ENCODE measurements at regions not wholly inside any gene's neighbourhood (a gene's known extent, or its start where the extent isn't known, plus 50 kb on each side); places are given as distances from the start of the nearest gene placed in this dataset.

- Mint-ChIP-seq H3K4me1 (ENCODE audit: low read depth in 2 of 2) (no peaks in the 10 kb centered on the region), H3K27ac (no peak overlapping the region), H3K27me3 (peaks cover 5 to 31% of the 10 kb centered on the region in 2 donors), H3K9me3 (no peaks in the 10 kb centered on the region), H3K4me3 (no peak overlapping the region), H3K36me3 (ENCODE audit: insufficient read depth) (no peaks in the 10 kb centered on the region)
- no peak for ATAC-seq (replicated peaks)
- no peak for DNase-seq
Observed at GRCh38 chr10:91682912-91683311, 50.0 kb upstream of the PPP1R3C start.

Measured in effector memory CD8-positive, alpha-beta T cell (primary cell).